RWPE2 (cell line): ENCODE measurements at regions not wholly inside any gene's neighbourhood (a gene's known extent, or its start where the extent isn't known, plus 50 kb on each side); places are given as distances from the start of the nearest gene placed in this dataset.

ENCODE experiments used
- ATAC-seq: fragments of 200-7000 bp; cut with Tn5 transposase; 3 replicates; pipeline ENCODE4 v1.9.1; 2021; ENCODE audit warnings: low read depth
- DNase-seq: peaks from one replicate; pipeline ENCODE4 v3.0.0-alpha.2; 2020; ENCODE audit warnings: low spot score
- H3K27ac ChIP-seq: fragments of 450-650 bp; 2 replicates; pipeline ENCODE4 v1.5.1; 2017; ENCODE audit warnings: mild to moderate bottlenecking; ENCODE audit not compliant: poor library complexity, severe bottlenecking
- H3K27me3 ChIP-seq: fragments of 250-450 bp; sonication (Bioruptor Pico); 2 replicates; pipeline ENCODE4 v1.5.1; 2021; ENCODE audit warnings: mild to moderate bottlenecking, moderate library complexity; ENCODE audit not compliant: insufficient read depth, poor library complexity, severe bottlenecking
- H3K36me3 ChIP-seq: fragments of 250-450 bp; sonication (Bioruptor Pico); 2 replicates; pipeline ENCODE4 v1.5.1; 2020; ENCODE audit warnings: low read depth, mild to moderate bottlenecking, moderate library complexity
- H3K4me1 ChIP-seq: fragments of 250-450 bp; sonication (Bioruptor Pico); 2 replicates; pipeline ENCODE4 v1.5.1; 2021; ENCODE audit warnings: mild to moderate bottlenecking, moderate library complexity; ENCODE audit not compliant: insufficient read depth, poor library complexity, severe bottlenecking
- H3K4me3 ChIP-seq: fragments of 250-450 bp; sonication (Bioruptor Pico); 2 replicates; pipeline ENCODE4 v1.5.1; 2021; ENCODE audit warnings: mild to moderate bottlenecking, moderate library complexity; ENCODE audit not compliant: severe bottlenecking
- H3K9me3 ChIP-seq: fragments of 250-450 bp; sonication (Bioruptor Pico); 2 replicates; pipeline ENCODE4 v1.5.1; 2021; ENCODE audit warnings: mild to moderate bottlenecking, moderate library complexity; ENCODE audit not compliant: severe bottlenecking
- TF ChIP-seq, protein P1 (sequence below): fragments of 450-650 bp; IDR thresholded peaks from one replicate; pipeline ENCODE4 v1.5.1; 2017; ENCODE audit warnings: mild to moderate bottlenecking, moderate library complexity; ENCODE audit not compliant: poor library complexity, severe bottlenecking

DNA sequence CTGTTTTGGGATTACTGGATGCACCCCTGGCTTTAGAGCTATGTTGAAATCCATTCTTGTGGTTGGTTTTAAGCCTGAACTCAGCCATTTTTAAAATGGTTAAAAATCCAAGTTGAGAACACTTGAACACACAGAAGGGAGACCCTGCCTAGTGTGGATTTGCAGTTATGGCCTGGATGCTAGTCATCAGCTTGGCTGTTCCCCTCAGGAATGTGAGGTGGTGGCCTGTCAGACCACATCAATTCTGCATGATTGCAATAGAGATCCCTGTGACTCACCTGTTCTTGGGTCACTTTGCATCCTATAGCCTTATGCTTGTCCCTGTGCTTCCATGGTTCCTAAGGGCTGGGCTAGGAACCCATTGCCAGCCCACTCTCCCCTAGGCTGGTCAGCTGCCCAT, 454.1 kb downstream of the ATP23 start:
- no peak overlapping the region for H3K27ac ChIP-seq
- H3K36me3 ChIP-seq = no peaks in the 10 kb centered on the region
- H3K4me1 ChIP-seq = no peaks in the 10 kb centered on the region
- TF ChIP-seq, protein P1, sequence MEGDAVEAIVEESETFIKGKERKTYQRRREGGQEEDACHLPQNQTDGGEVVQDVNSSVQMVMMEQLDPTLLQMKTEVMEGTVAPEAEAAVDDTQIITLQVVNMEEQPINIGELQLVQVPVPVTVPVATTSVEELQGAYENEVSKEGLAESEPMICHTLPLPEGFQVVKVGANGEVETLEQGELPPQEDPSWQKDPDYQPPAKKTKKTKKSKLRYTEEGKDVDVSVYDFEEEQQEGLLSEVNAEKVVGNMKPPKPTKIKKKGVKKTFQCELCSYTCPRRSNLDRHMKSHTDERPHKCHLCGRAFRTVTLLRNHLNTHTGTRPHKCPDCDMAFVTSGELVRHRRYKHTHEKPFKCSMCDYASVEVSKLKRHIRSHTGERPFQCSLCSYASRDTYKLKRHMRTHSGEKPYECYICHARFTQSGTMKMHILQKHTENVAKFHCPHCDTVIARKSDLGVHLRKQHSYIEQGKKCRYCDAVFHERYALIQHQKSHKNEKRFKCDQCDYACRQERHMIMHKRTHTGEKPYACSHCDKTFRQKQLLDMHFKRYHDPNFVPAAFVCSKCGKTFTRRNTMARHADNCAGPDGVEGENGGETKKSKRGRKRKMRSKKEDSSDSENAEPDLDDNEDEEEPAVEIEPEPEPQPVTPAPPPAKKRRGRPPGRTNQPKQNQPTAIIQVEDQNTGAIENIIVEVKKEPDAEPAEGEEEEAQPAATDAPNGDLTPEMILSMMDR = no peak
- H3K9me3 ChIP-seq = no peaks in the 10 kb centered on the region
- H3K27me3 ChIP-seq = no peaks in the 10 kb centered on the region
- peak; percentile 42; the same call in 2 of the 3 replicates for ATAC-seq
- no peak for DNase-seq
- H3K4me3 ChIP-seq = no peak overlapping the region

DNA sequence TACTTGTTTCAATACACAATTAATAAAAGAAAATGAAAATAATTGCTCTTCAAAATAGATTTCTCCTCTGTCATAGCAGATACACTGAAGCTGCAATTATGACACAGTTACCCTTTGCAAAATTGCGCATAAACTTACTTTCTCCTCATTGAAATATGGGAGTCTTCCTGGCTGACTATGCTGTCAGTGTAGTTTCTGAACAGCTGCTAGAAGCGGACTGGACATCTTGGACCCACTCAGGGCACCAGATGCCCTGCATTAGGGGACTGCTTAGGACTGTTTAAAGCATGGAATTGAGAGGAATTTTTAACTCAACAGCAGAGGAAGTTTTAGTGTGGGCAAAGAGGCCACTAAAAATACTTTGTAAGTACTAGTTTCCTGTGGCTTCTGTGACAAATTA, 454.9 kb downstream of the ATP23 start:
- DNase-seq (no peak), ATAC-seq (no peak)
- TF ChIP-seq, protein P1 = no peak
- H3K27ac ChIP-seq = no peak overlapping the region
- H3K4me3 ChIP-seq = no peak overlapping the region
- H3K36me3 ChIP-seq = no peaks in the 10 kb centered on the region
- H3K27me3 ChIP-seq = no peaks in the 10 kb centered on the region
- H3K4me1 ChIP-seq = no peaks in the 10 kb centered on the region
- H3K9me3 ChIP-seq = no peaks in the 10 kb centered on the region

DNA sequence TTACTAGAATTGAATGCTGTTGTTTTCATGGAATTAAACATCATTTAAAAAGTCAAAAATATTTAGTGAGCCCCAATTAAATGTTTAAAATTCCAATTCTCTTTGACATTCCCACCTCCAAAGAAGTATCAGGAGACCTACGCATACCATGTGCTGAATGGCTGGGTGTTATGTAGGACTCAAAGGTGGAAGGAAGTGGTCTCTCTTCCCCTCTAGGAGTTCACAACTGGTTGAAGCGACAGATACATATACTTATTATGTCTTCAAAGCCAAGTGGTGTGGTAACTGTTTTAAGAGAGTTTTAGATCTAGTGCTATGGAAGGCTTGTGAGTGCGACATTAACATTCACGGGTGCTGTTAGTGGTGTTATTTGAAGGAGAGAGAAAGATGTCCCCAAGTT, 464.0 kb downstream of the ATP23 start:
- Histone ChIP-seq H3K4me1 (no peaks in the 10 kb centered on the region), H3K27me3 (no peaks in the 10 kb centered on the region), H3K9me3 (peaks cover 4% of the 10 kb centered on the region), H3K36me3 (no peaks in the 10 kb centered on the region), H3K4me3 (no peak overlapping the region), H3K27ac (no peak overlapping the region)
- DNase-seq (no peak), ATAC-seq (no peak)
- TF ChIP-seq, protein P1 = no peak

DNA sequence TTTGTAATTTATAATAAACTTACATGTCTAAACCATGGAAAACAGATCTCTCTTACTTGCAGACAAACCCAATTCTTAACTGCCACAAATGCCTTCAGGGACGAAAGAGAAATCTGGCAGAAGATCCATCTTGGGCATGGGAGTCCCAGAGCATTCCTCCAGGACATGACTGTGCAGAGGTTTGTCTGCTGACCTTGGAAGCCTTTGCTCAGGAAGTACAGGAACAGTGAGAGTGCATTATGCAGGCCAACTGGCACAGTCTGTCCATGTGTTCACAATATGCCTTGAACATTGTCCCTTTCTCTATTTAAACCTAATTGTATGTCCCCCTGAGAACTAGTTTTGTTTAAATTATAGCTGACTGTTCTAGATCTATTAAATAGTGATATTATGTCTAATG, 467.1 kb downstream of the ATP23 start:
- TF ChIP-seq, protein P1 = no peak
- no peak overlapping the region for H3K4me3 ChIP-seq
- no peak overlapping the region for H3K27ac ChIP-seq
- ATAC-seq (no peak), DNase-seq (no peak)
- no peaks in the 10 kb centered on the region for H3K36me3 ChIP-seq
- peaks cover 3% of the 10 kb centered on the region for H3K4me1 ChIP-seq
- H3K9me3 ChIP-seq = no peaks in the 10 kb centered on the region
- H3K27me3 ChIP-seq = no peaks in the 10 kb centered on the region

DNA sequence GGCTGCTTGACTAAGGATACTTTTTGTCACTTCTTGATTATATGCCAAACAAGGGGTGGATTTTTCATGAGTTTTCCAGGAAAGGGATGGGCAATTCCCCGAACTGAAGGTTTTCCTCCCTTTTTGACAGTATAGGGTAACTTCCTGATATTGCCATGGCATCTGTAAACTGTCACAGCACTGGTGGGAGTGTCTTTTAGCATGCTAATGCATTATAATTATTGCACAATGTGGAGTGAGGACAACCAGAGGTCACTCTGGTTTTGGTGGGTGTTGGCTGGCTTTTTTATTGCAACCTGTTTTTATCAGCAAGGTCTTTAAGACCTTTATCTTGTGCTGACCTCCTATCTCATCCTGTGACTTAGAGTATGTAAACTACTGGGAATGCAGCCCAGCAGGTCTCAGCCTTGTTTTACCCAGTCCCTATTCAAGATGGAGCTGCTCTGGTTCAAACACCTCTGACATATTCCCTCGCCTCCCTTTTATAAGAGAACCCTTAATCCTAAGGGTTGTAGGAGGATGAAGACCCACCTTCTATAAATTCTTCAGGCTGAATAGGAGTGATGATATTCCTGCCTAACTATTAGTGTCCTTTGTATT, 471.2 kb downstream of the ATP23 start:
- no peaks in the 10 kb centered on the region for H3K9me3 ChIP-seq
- no peaks in the 10 kb centered on the region for H3K36me3 ChIP-seq
- DNase-seq (no peak), ATAC-seq (no peak)
- H3K27me3 ChIP-seq = no peaks in the 10 kb centered on the region
- H3K4me3 ChIP-seq = no peak overlapping the region
- H3K4me1 ChIP-seq = peaks cover 18% of the 10 kb centered on the region
- no peak overlapping the region for H3K27ac ChIP-seq
- TF ChIP-seq, protein P1 = no peak
